SK-N-MC (cell line): ENCODE measurements at regions not wholly inside any gene's neighbourhood (a gene's known extent, or its start where the extent isn't known, plus 50 kb on each side); places are given as distances from the start of the nearest gene placed in this dataset.
A peak's percentile ranks its signal among the peaks of the same experiment; 100 is the strongest.

Experiments used
- DNase-seq: peaks from one replicate; pipeline ENCODE4 v3.0.0-alpha.2; 2011; ENCODE audit warnings: low read depth, low spot score
- H3K27ac ChIP-seq: fragments of 200-600 bp; sonication (generic); 2 replicates; pipeline ENCODE4 v1.5.1; 2016; ENCODE audit warnings: mixed run types
- H3K36me3 ChIP-seq: fragments of 200-600 bp; sonication (generic); 2 replicates; pipeline ENCODE4 v1.6.1; 2017; ENCODE audit warnings: antibody characterized with exemption, low read length, mixed read lengths; ENCODE audit not compliant: insufficient read depth
- H3K4me3 ChIP-seq: fragments of 200-600 bp; sonication (generic); 2 replicates; pipeline ENCODE4 v1.5.1; 2016
- H3K9ac ChIP-seq: fragments of 200-600 bp; sonication (generic); 2 replicates; pipeline ENCODE4 v1.8.0; 2017; ENCODE audit warnings: mixed run types, mixed read lengths; ENCODE audit not compliant: insufficient read length
- H3K9me3 ChIP-seq: fragments of 200-600 bp; sonication (generic); 2 replicates; pipeline ENCODE4 v1.6.1; 2017; ENCODE audit warnings: low read depth, mild to moderate bottlenecking, antibody characterized with exemption, low read length, moderate library complexity, mixed read lengths
- EZH2 ChIP-seq: fragments of 200-600 bp; sonication (generic); IDR thresholded peaks from one replicate; pipeline ENCODE4 v1.6.1; 2017; ENCODE audit warnings: antibody characterized with exemption
- FOXP2 ChIP-seq: optimal IDR thresholded peaks from 2 replicates; pipeline ENCODE3; 2011; ENCODE audit warnings: mild to moderate bottlenecking, moderate library complexity; ENCODE audit not compliant: insufficient read depth; ENCODE audit errors: extremely low read length, control extremely low read depth
- POLR2AphosphoS5 ChIP-seq: IDR thresholded peaks from 2 replicates; pipeline ENCODE4 v1.6.1; 2012; ENCODE audit warnings: mild to moderate bottlenecking, low read depth, low read length, borderline replicate concordance

GRCh38 chr13:75231235-75231634 lies 250.7 kb downstream of the TBC1D4 start:
- no peaks in the 10 kb centered on the region for H3K9me3 ChIP-seq
- no peak overlapping the region for H3K27ac ChIP-seq
- no peak overlapping the region for H3K9ac ChIP-seq
- H3K4me3 ChIP-seq, result no peak overlapping the region
- DNase-seq, result no peak
- no peak for TF ChIP-seq FOXP2
- no peak for TF ChIP-seq POLR2AphosphoS5
- TF ChIP-seq EZH2, result no peak
- H3K36me3 ChIP-seq, result no peaks in the 10 kb centered on the region

- DNase-seq, result peak; percentile 30
- Histone ChIP-seq H3K9ac (no peak overlapping the region), H3K36me3 (no peaks in the 10 kb centered on the region), H3K4me3 (no peak overlapping the region), H3K9me3 (no peaks in the 10 kb centered on the region), H3K27ac (no peak overlapping the region)
- TF ChIP-seq POLR2AphosphoS5, result no peak
These were observed 255.1 kb downstream of the TBC1D4 start for GRCh38 chr13:75226733-75227435.

- Histone ChIP-seq H3K9ac (no peak overlapping the region), H3K27ac (no peak overlapping the region), H3K4me3 (no peak overlapping the region), H3K36me3 (no peaks in the 10 kb centered on the region), H3K9me3 (no peaks in the 10 kb centered on the region)
- no peak for DNase-seq
- TF ChIP-seq EZH2, result no peak
- no peak for TF ChIP-seq POLR2AphosphoS5
- no peak for TF ChIP-seq FOXP2
These were observed 255.9 kb downstream of the TBC1D4 start for GRCh38 chr13:75226092-75226491.

- Histone ChIP-seq H3K9ac (no peak overlapping the region), H3K27ac (no peak overlapping the region), H3K9me3 (no peaks in the 10 kb centered on the region), H3K4me3 (no peak overlapping the region), H3K36me3 (no peaks in the 10 kb centered on the region)
- TF ChIP-seq POLR2AphosphoS5 (no peak), FOXP2 (no peak), EZH2 (no peak)
- no peak for DNase-seq
These were observed 256.5 kb downstream of the TBC1D4 start for GRCh38 chr13:75225288-75226032.

- H3K36me3 ChIP-seq, result no peaks in the 10 kb centered on the region
- no peak overlapping the region for H3K9ac ChIP-seq
- no peak overlapping the region for H3K27ac ChIP-seq
- TF ChIP-seq EZH2 (no peak), POLR2AphosphoS5 (no peak), FOXP2 (no peak)
- no peaks in the 10 kb centered on the region for H3K9me3 ChIP-seq
- DNase-seq, result no peak
- H3K4me3 ChIP-seq, result no peak overlapping the region
These were observed 257.8 kb downstream of the TBC1D4 start for GRCh38 chr13:75224053-75224742.

GRCh38 chr13:75222031-75222430 lies 259.9 kb downstream of the TBC1D4 start:
- DNase-seq, result no peak
- no peak overlapping the region for H3K4me3 ChIP-seq
- H3K9me3 ChIP-seq, result no peaks in the 10 kb centered on the region
- no peak overlapping the region for H3K9ac ChIP-seq
- TF ChIP-seq POLR2AphosphoS5 (no peak), FOXP2 (no peak), EZH2 (no peak)
- no peak overlapping the region for H3K27ac ChIP-seq
- H3K36me3 ChIP-seq, result no peaks in the 10 kb centered on the region

GRCh38 chr13:75220861-75221260 lies 261.1 kb downstream of the TBC1D4 start:
- H3K36me3 ChIP-seq, result no peaks in the 10 kb centered on the region
- no peaks in the 10 kb centered on the region for H3K9me3 ChIP-seq
- no peak overlapping the region for H3K27ac ChIP-seq
- H3K4me3 ChIP-seq, result no peak overlapping the region
- TF ChIP-seq EZH2 (no peak), POLR2AphosphoS5 (no peak), FOXP2 (no peak)
- no peak overlapping the region for H3K9ac ChIP-seq
- DNase-seq, result no peak

- no peak overlapping the region for H3K27ac ChIP-seq
- no peak overlapping the region; the same call in 1 of the 2 replicates for H3K4me3 ChIP-seq
- no peak for DNase-seq
- TF ChIP-seq POLR2AphosphoS5 (no peak), EZH2 (no peak), FOXP2 (no peak)
- no peak overlapping the region for H3K9ac ChIP-seq
- H3K9me3 ChIP-seq, result no peaks in the 10 kb centered on the region
- no peaks in the 10 kb centered on the region for H3K36me3 ChIP-seq
These were observed 261.8 kb downstream of the TBC1D4 start for GRCh38 chr13:75220238-75220542.
